Peyer's patch (tissue), 4 donors: ENCODE measurements at regions not wholly inside any gene's neighbourhood (a gene's known extent, or its start where the extent isn't known, plus 50 kb on each side); places are given as distances from the start of the nearest gene placed in this dataset.

Experiments
- DNase-seq, 3 donors: peaks; one replicate each; pipeline ENCODE4 v3.0.0-alpha.2; 2017 to 2019
- H3K27ac ChIP-seq, 4 donors: fragments of 200-600 bp; sonication (generic); one replicate each; pipeline ENCODE4 v1.5.1; 2016 to 2019
- H3K27me3 ChIP-seq, 2 donors: fragments of 200-600 bp; sonication (generic); one replicate each; pipeline ENCODE4 v1.5.1; 2019
- H3K36me3 ChIP-seq, 3 donors: fragments of 200-600 bp; sonication (generic); one replicate each; pipeline ENCODE4 v1.5.1; 2016 to 2019
- H3K4me1 ChIP-seq, 4 donors: fragments of 200-600 bp; sonication (generic); one replicate each; pipeline ENCODE4 v1.5.1; 2016 to 2019
- H3K4me3 ChIP-seq, 4 donors: fragments of 200-600 bp; sonication (generic); 1 replicate in 3 of 4; 2 replicates in 1 of 4; pipeline ENCODE4 v1.5.1; 2016 to 2019; ENCODE audit warnings: mild to moderate bottlenecking in 1 of 4
- H3K9me3 ChIP-seq, 4 donors: fragments of 200-600 bp; sonication (generic); one replicate each; pipeline ENCODE4 v1.5.1; 2016 to 2019; ENCODE audit warnings: mild to moderate bottlenecking in 1 of 4
- CTCF ChIP-seq, 6 experiments: fragments of 450-650 bp in 4 of 6; fragments of 200-600 bp in 2 of 6; sonication (generic) in 1 of 6; IDR thresholded peaks; one replicate each; pipeline ENCODE4 v1.5.1; 2017 to 2019; ENCODE audit warnings: antibody characterized with exemption in 6 of 6, mild to moderate bottlenecking in 3 of 6, moderate library complexity in 1 of 6
- POLR2A ChIP-seq, 2 donors: fragments of 450-650 bp; IDR thresholded peaks; one replicate each; pipeline ENCODE4 v1.5.1; 2017; ENCODE audit warnings: antibody characterized with exemption in 2 of 2, mild to moderate bottlenecking in 2 of 2, moderate library complexity in 2 of 2

GRCh38 chr13:106036870-106037269 lies 498.6 kb downstream of the EFNB2 start:
- TF ChIP-seq POLR2A (IDR thresholded peaks at IDR 0.05) (no peak), CTCF (IDR thresholded peaks at IDR 0.05) (peak in 1 of 6 experiments; percentile 25)
- peak in 1 of 3 donors; percentile 52 for DNase-seq

GRCh38 chr13:106034201-106034600 lies 501.3 kb downstream of the EFNB2 start:
- DNase-seq: no peak
- Histone ChIP-seq H3K27ac (no peak overlapping the region), H3K9me3 (no peaks in the 10 kb centered on the region), H3K36me3 (no peaks in the 10 kb centered on the region), H3K4me3 (no peak overlapping the region), H3K27me3 (no peaks in the 10 kb centered on the region), H3K4me1 (no peaks in the 10 kb centered on the region)
- TF ChIP-seq POLR2A (IDR thresholded peaks at IDR 0.05): no peak
- TF ChIP-seq CTCF (IDR thresholded peaks at IDR 0.05): no peak

More at GRCh38 chr13:106036870-106037269, 498.6 kb downstream of the EFNB2 start:
- Histone ChIP-seq H3K36me3 (no peaks in the 10 kb centered on the region), H3K9me3 (no peaks in the 10 kb centered on the region), H3K27ac (no peak overlapping the region), H3K27me3 (no peaks in the 10 kb centered on the region), H3K4me1 (no peaks in the 10 kb centered on the region), H3K4me3 (no peak overlapping the region)

DNA sequence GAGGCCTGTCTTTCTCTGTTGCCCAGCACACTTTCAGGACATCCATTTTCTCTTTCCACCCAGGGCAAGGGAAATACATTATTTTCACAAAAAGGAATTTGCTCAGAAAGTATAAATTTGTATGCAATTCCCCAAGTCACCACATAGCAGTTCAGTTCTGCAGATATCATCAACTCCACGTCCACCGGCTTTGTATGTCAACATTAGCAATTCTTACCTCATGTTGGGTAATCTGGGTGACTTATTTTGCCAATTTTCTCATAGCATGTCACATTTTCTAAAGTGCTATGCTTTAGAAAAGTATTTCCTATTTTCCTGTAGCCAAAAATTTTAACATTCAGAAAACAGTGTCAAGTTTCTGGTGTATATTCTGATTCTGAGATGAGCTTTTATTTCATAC lies 501.8 kb downstream of the EFNB2 start:
- Histone ChIP-seq H3K9me3 (no peaks in the 10 kb centered on the region), H3K27ac (no peak overlapping the region), H3K36me3 (no peaks in the 10 kb centered on the region), H3K27me3 (no peaks in the 10 kb centered on the region), H3K4me3 (no peak overlapping the region), H3K4me1 (no peaks in the 10 kb centered on the region)
- DNase-seq: no peak
- TF ChIP-seq CTCF (IDR thresholded peaks at IDR 0.05) (peak in 3 of 6 experiments; percentile 7 to 11 (median 7)), POLR2A (IDR thresholded peaks at IDR 0.05) (no peak)

DNA sequence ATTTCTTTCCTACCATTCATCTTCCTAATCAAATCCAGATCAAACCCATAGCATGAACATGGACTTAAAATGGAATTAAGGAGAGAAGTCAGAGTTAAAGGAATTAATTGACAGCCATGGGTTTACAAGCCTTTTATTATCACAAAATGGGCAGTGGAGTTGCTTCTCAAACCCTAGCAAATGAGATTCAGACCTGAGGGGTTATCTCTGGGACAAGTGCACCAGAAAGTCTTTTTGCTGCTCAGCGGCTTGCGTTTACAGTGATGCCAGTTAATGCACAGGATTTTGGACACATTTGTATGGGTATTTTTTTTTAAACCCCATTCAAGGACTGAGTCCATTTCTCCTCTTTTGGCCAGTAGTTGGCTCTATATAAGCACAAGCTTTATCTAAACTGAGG lies 503.0 kb downstream of the EFNB2 start:
- Histone ChIP-seq H3K36me3 (no peaks in the 10 kb centered on the region), H3K27ac (no peak overlapping the region), H3K4me3 (no peak overlapping the region), H3K27me3 (no peaks in the 10 kb centered on the region), H3K4me1 (no peaks in the 10 kb centered on the region), H3K9me3 (no peaks in the 10 kb centered on the region)
- TF ChIP-seq POLR2A (IDR thresholded peaks at IDR 0.05): no peak
- TF ChIP-seq CTCF (IDR thresholded peaks at IDR 0.05): no peak
- DNase-seq: no peak

DNA sequence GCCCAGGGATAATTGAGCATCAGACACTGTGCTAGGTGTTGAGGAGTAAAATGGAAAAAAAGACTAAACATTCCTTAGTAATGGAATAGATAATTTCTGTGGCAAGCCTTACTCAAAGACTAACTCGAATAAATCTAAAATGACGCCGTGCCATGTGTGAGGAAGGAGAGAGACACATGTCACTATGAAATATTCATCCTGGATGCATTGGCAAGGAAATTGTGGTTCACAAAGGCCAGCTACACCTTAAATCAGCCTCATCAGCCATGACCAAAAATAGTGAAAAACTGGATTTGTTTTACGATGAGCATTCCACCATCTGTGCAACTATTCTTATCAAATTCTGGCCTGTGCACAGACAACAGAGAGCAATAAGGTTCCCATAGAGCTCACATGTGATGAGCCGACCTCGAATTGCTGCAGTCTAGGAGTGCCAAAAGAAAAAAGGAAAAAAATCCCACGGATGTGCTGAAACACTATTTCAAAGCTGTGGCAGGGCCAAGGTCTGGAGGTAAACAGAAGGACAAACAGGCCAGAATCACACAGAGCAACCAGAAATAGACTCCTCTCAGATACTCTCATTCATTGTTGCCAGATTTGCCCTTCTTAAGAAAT lies 505.7 kb downstream of the EFNB2 start:
- no peak overlapping the region for H3K27ac ChIP-seq

More for the DNA sequence above, 505.7 kb downstream of the EFNB2 start:
- TF ChIP-seq POLR2A (IDR thresholded peaks at IDR 0.05): no peak
- TF ChIP-seq CTCF (IDR thresholded peaks at IDR 0.05): no peak
- Histone ChIP-seq H3K27me3 (no peaks in the 10 kb centered on the region), H3K9me3 (no peaks in the 10 kb centered on the region), H3K4me1 (no peaks in the 10 kb centered on the region), H3K36me3 (no peaks in the 10 kb centered on the region), H3K4me3 (no peak overlapping the region)
- DNase-seq: no peak
